AG09309 (cell line): ENCODE measurements at regions not wholly inside any gene's neighbourhood (a gene's known extent, or its start where the extent isn't known, plus 50 kb on each side); places are given as distances from the start of the nearest gene placed in this dataset.

Experiments used
- DNase-seq: peaks from one replicate; pipeline ENCODE4 v3.0.0-alpha.2; 2010; ENCODE audit warnings: low read depth
- H3K4me3 ChIP-seq: 2 replicates; pipeline ENCODE4 v1.5.1; 2011; ENCODE audit warnings: mild to moderate bottlenecking, low read depth, low read length, moderate library complexity; ENCODE audit not compliant: control insufficient read depth
- CTCF ChIP-seq: IDR thresholded peaks from 2 replicates; pipeline ENCODE4 v1.5.1; 2011; ENCODE audit warnings: mild to moderate bottlenecking, low read depth, low read length, inconsistent platforms; ENCODE audit not compliant: insufficient read depth, control insufficient read depth; ENCODE audit errors: missing control alignments

- TF ChIP-seq CTCF = no peak
- DNase-seq = no peak
- H3K4me3 ChIP-seq = no peak overlapping the region
Measured at GRCh38 chr7:24059775-24060174, 224.2 kb upstream of the NPY start.

GRCh38 chr7:24063721-24064120 lies 220.3 kb upstream of the NPY start:
- H3K4me3 ChIP-seq = no peak overlapping the region
- no peak for TF ChIP-seq CTCF
- no peak for DNase-seq

- H3K4me3 ChIP-seq = no peak overlapping the region
- no peak for DNase-seq
- no peak for TF ChIP-seq CTCF
Measured at GRCh38 chr7:24069751-24070150, 214.2 kb upstream of the NPY start.

GRCh38 chr7:24073651-24074420 lies 210.2 kb upstream of the NPY start:
- no peak overlapping the region for H3K4me3 ChIP-seq
- DNase-seq = no peak
- no peak for TF ChIP-seq CTCF

GRCh38 chr7:24075426-24075810 lies 208.6 kb upstream of the NPY start:
- DNase-seq = peak; percentile 11
- TF ChIP-seq CTCF = no peak
- no peak overlapping the region for H3K4me3 ChIP-seq

- no peak for TF ChIP-seq CTCF
- H3K4me3 ChIP-seq = no peak overlapping the region
- no peak for DNase-seq
Measured at GRCh38 chr7:24082826-24083225, 201.2 kb upstream of the NPY start.

- TF ChIP-seq CTCF = no peak
- no peak for DNase-seq
- no peak overlapping the region for H3K4me3 ChIP-seq
Measured at GRCh38 chr7:24102988-24103387, 181.0 kb upstream of the NPY start.
